HepG2 (cell line): ENCODE measurements at regions not wholly inside any gene's neighbourhood (a gene's known extent, or its start where the extent isn't known, plus 50 kb on each side); places are given as distances from the start of the nearest gene placed in this dataset.

Experiments used
- AKNA ChIP-seq: sonication (generic); formaldehyde crosslinking; IDR thresholded peaks from 2 replicates; pipeline ENCODE4 v1.4.0; 2020; ENCODE audit warnings: missing genetic modification reagents, borderline replicate concordance
- GATA4 ChIP-seq: sonication (generic); IDR thresholded peaks from 2 replicates; pipeline ENCODE4 v1.6.1; 2016; ENCODE audit warnings: antibody characterized with exemption, low read depth, borderline replicate concordance
- KDM2A ChIP-seq: sonication (generic); formaldehyde crosslinking; IDR thresholded peaks from 2 replicates; pipeline ENCODE4 v1.4.0; 2020; ENCODE audit warnings: low read depth, missing genetic modification reagents, borderline replicate concordance
- KIAA2018 ChIP-seq: sonication (generic); formaldehyde crosslinking; IDR thresholded peaks from 2 replicates; pipeline ENCODE4 v1.5.0; 2020; ENCODE audit warnings: mild to moderate bottlenecking, missing genetic modification reagents, borderline replicate concordance
- MLLT10 ChIP-seq: sonication (generic); formaldehyde crosslinking; IDR thresholded peaks from 2 replicates; pipeline ENCODE4 v1.4.0; 2020; ENCODE audit warnings: missing genetic modification reagents
- PREB ChIP-seq: sonication (generic); formaldehyde crosslinking; IDR thresholded peaks from 2 replicates; pipeline ENCODE4 v1.4.0; 2020; ENCODE audit warnings: missing genetic modification reagents
- RFX3 ChIP-seq: IDR thresholded peaks from 2 replicates; pipeline ENCODE4 v1.6.1; 2016; ENCODE audit warnings: missing biosample characterization, missing genetic modification reagents
- SALL1 ChIP-seq: sonication (generic); formaldehyde crosslinking; IDR thresholded peaks from 2 replicates; pipeline ENCODE4 v1.8.0; 2022; ENCODE audit warnings: mild to moderate bottlenecking, missing genetic modification reagents
- ZNF136 ChIP-seq: sonication (generic); formaldehyde crosslinking; IDR thresholded peaks from 2 replicates; pipeline ENCODE4 v1.8.1; 2022; ENCODE audit warnings: low read depth, mild to moderate bottlenecking, moderate library complexity, missing genetic modification reagents
- ZNF484 ChIP-seq: sonication (generic); formaldehyde crosslinking; IDR thresholded peaks from 2 replicates; pipeline ENCODE4 v1.5.1; 2020; ENCODE audit warnings: mild to moderate bottlenecking, low read depth, missing genetic modification reagents, borderline replicate concordance

GRCh38 chr5:4627929-4628328 is 512.2 kb upstream of the ADAMTS16 start (continued):
- TF ChIP-seq KIAA2018, result no peak
- no peak for TF ChIP-seq PREB (CRISPR knock-in tag)
- TF ChIP-seq MLLT10 (CRISPR knock-in tag), result no peak
- TF ChIP-seq AKNA (CRISPR knock-in tag), result no peak
- no peak for TF ChIP-seq ZNF484
- no peak for TF ChIP-seq ZNF136 (CRISPR knock-in tag)
- no peak for TF ChIP-seq RFX3 (CRISPR knock-in tag)
- no peak for TF ChIP-seq GATA4
- no peak for TF ChIP-seq KDM2A (CRISPR knock-in tag)
- TF ChIP-seq SALL1 (CRISPR knock-in tag), result no peak
